HAP-1 (cell line): ENCODE measurements at regions not wholly inside any gene's neighbourhood (a gene's known extent, or its start where the extent isn't known, plus 50 kb on each side); places are given as distances from the start of the nearest gene placed in this dataset.
A peak's percentile ranks its signal among the peaks of the same experiment; 100 is the strongest.

Experiments used
- DNase-seq, 2 experiments: peaks; one replicate each; pipeline ENCODE4 v3.0.0-alpha.2; 2016 to 2020; ENCODE audit warnings: low spot score in 2 of 2
- H3K27me3 ChIP-seq: fragments of 250-450 bp; sonication (Bioruptor Pico); 2 replicates; pipeline ENCODE4 v1.5.1; 2020; ENCODE audit warnings: low read depth, mild to moderate bottlenecking, moderate library complexity
- H3K36me3 ChIP-seq: fragments of 250-450 bp; sonication (Bioruptor Pico); replicated peaks from 2 replicates; pipeline ENCODE4 v1.5.1; 2020; ENCODE audit warnings: mild to moderate bottlenecking
- H3K4me1 ChIP-seq: fragments of 250-450 bp; sonication (Bioruptor Pico); 2 replicates; pipeline ENCODE4 v1.5.1; 2020; ENCODE audit warnings: mild to moderate bottlenecking
- H3K4me3 ChIP-seq: fragments of 250-450 bp; sonication (Bioruptor Pico); 2 replicates; pipeline ENCODE4 v1.5.1; 2020; ENCODE audit warnings: mild to moderate bottlenecking, moderate library complexity
- H3K9me3 ChIP-seq: fragments of 250-450 bp; sonication (Bioruptor Pico); 2 replicates; pipeline ENCODE4 v1.5.1; 2020; ENCODE audit warnings: mild to moderate bottlenecking, moderate library complexity
- in situ Hi-C: fragments of 300-500 bp; cut with MboI; formaldehyde crosslinking; loops from 3 replicates; pipeline ENCODE4 v1.14.3; 2020; ENCODE audit warnings: low sequenced_read_pairs, inconsistent platforms, mixed read lengths

GRCh38 chr2:19682493-19682892 is 219.3 kb downstream of the TTC32 start:
- no peak for DNase-seq
- H3K27me3 ChIP-seq, result no peaks in the 10 kb centered on the region
- no peaks in the 10 kb centered on the region for H3K4me1 ChIP-seq

GRCh38 chr2:19677825-19678518 is 223.8 kb downstream of the TTC32 start:
- Histone ChIP-seq H3K27me3 (no peaks in the 10 kb centered on the region), H3K36me3 (no peaks in the 10 kb centered on the region), H3K9me3 (no peaks in the 10 kb centered on the region), H3K4me3 (no peak overlapping the region), H3K4me1 (no peaks in the 10 kb centered on the region)
- in situ Hi-C loops, result no loop called here
- DNase-seq, result no peak

More at GRCh38 chr2:19682493-19682892, 219.3 kb downstream of the TTC32 start:
- Histone ChIP-seq H3K4me3 (no peak overlapping the region), H3K9me3 (no peaks in the 10 kb centered on the region), H3K36me3 (no peaks in the 10 kb centered on the region)
- in situ Hi-C loops, result loop anchor here (10.0 kb wide), 1 partner anchor 182 kb away; no protein-coding TSS in a partner anchor

- in situ Hi-C loops, result no loop called here
- H3K36me3 ChIP-seq, result no peaks in the 10 kb centered on the region
- H3K4me3 ChIP-seq, result no peak overlapping the region
- no peaks in the 10 kb centered on the region for H3K4me1 ChIP-seq
- no peaks in the 10 kb centered on the region for H3K9me3 ChIP-seq
- no peaks in the 10 kb centered on the region for H3K27me3 ChIP-seq
- DNase-seq, result no peak
Measured at GRCh38 chr2:19677215-19677777, 224.5 kb downstream of the TTC32 start.

- DNase-seq, result peak in 1 of 2 experiments; percentile 16
- Histone ChIP-seq H3K36me3 (no peaks in the 10 kb centered on the region), H3K4me3 (no peak overlapping the region)
Measured at GRCh38 chr2:19676770-19677169, 225.0 kb downstream of the TTC32 start.

GRCh38 chr2:19675856-19676460 is 225.8 kb downstream of the TTC32 start:
- H3K27me3 ChIP-seq, result no peaks in the 10 kb centered on the region
- H3K4me1 ChIP-seq, result no peaks in the 10 kb centered on the region
- no peaks in the 10 kb centered on the region for H3K9me3 ChIP-seq
- no peak overlapping the region for H3K4me3 ChIP-seq
- no peaks in the 10 kb centered on the region for H3K36me3 ChIP-seq
- in situ Hi-C loops, result no loop called here
- DNase-seq, result no peak

More at GRCh38 chr2:19676770-19677169, 225.0 kb downstream of the TTC32 start:
- no peaks in the 10 kb centered on the region for H3K4me1 ChIP-seq
- no peaks in the 10 kb centered on the region for H3K9me3 ChIP-seq
- no peaks in the 10 kb centered on the region for H3K27me3 ChIP-seq
- in situ Hi-C loops, result no loop called here

- no peaks in the 10 kb centered on the region for H3K36me3 ChIP-seq
- no peak for DNase-seq
- in situ Hi-C loops, result no loop called here
- H3K27me3 ChIP-seq, result no peaks in the 10 kb centered on the region; the same call in 1 of the 2 replicates
- H3K4me3 ChIP-seq, result no peak overlapping the region
- no peaks in the 10 kb centered on the region for H3K4me1 ChIP-seq
- no peaks in the 10 kb centered on the region for H3K9me3 ChIP-seq
Measured at GRCh38 chr2:19675003-19675629, 226.7 kb downstream of the TTC32 start.

GRCh38 chr2:19674051-19675002 is 227.5 kb downstream of the TTC32 start:
- Histone ChIP-seq H3K9me3 (no peaks in the 10 kb centered on the region), H3K4me1 (no peaks in the 10 kb centered on the region), H3K36me3 (no peaks in the 10 kb centered on the region), H3K27me3 (peaks cover 2% of the 10 kb centered on the region), H3K4me3 (no peak overlapping the region)
- in situ Hi-C loops, result no loop called here
- DNase-seq, result no peak

- DNase-seq, result no peak
- in situ Hi-C loops, result no loop called here
- H3K36me3 ChIP-seq, result no peaks in the 10 kb centered on the region
- no peak overlapping the region for H3K4me3 ChIP-seq
- H3K4me1 ChIP-seq, result no peaks in the 10 kb centered on the region
- H3K9me3 ChIP-seq, result no peaks in the 10 kb centered on the region
- peaks cover 3% of the 10 kb centered on the region for H3K27me3 ChIP-seq
Measured at GRCh38 chr2:19673213-19673791, 228.5 kb downstream of the TTC32 start.

GRCh38 chr2:19671916-19672315 is 229.9 kb downstream of the TTC32 start:
- no peaks in the 10 kb centered on the region for H3K9me3 ChIP-seq

GRCh38 chr2:19671311-19671710 is 230.5 kb downstream of the TTC32 start:
- Histone ChIP-seq H3K9me3 (no peaks in the 10 kb centered on the region), H3K36me3 (no peaks in the 10 kb centered on the region), H3K4me1 (no peaks in the 10 kb centered on the region), H3K27me3 (peaks cover 3% of the 10 kb centered on the region), H3K4me3 (no peak overlapping the region)
- DNase-seq, result no peak
- in situ Hi-C loops, result no loop called here

More at GRCh38 chr2:19671916-19672315, 229.9 kb downstream of the TTC32 start:
- Histone ChIP-seq H3K4me1 (no peaks in the 10 kb centered on the region), H3K4me3 (no peak overlapping the region), H3K36me3 (no peaks in the 10 kb centered on the region), H3K27me3 (peaks cover 3% of the 10 kb centered on the region)
- in situ Hi-C loops, result no loop called here
- DNase-seq, result no peak

GRCh38 chr2:19670303-19670702 is 231.5 kb downstream of the TTC32 start:
- in situ Hi-C loops, result no loop called here
- no peak overlapping the region for H3K4me3 ChIP-seq
- peaks cover 3% of the 10 kb centered on the region for H3K27me3 ChIP-seq
- no peaks in the 10 kb centered on the region for H3K36me3 ChIP-seq
- H3K4me1 ChIP-seq, result no peaks in the 10 kb centered on the region
- H3K9me3 ChIP-seq, result no peaks in the 10 kb centered on the region
- DNase-seq, result no peak

- in situ Hi-C loops, result no loop called here
- DNase-seq, result no peak
- H3K27me3 ChIP-seq, result peaks cover 3% of the 10 kb centered on the region
- H3K36me3 ChIP-seq, result no peaks in the 10 kb centered on the region
- H3K9me3 ChIP-seq, result no peaks in the 10 kb centered on the region
- no peaks in the 10 kb centered on the region for H3K4me1 ChIP-seq
- no peak overlapping the region for H3K4me3 ChIP-seq
Measured at GRCh38 chr2:19669559-19669958, 232.2 kb downstream of the TTC32 start.

- no peaks in the 10 kb centered on the region for H3K4me1 ChIP-seq
Measured at GRCh38 chr2:19669126-19669525, 232.7 kb downstream of the TTC32 start.

More at GRCh38 chr2:19669126-19669525, 232.7 kb downstream of the TTC32 start:
- no peaks in the 10 kb centered on the region for H3K36me3 ChIP-seq
- H3K4me3 ChIP-seq, result no peak overlapping the region
- no peaks in the 10 kb centered on the region for H3K9me3 ChIP-seq
- in situ Hi-C loops, result no loop called here
- no peak for DNase-seq
- H3K27me3 ChIP-seq, result peaks cover 3% of the 10 kb centered on the region
